Testis (tissue), 2 donors: ENCODE measurements at regions not wholly inside any gene's neighbourhood (a gene's known extent, or its start where the extent isn't known, plus 50 kb on each side); places are given as distances from the start of the nearest gene placed in this dataset.

Source experiments
- CTCF ChIP-seq, 3 experiments: fragments of 450-650 bp in 2 of 3; fragments of 200-600 bp in 1 of 3; sonication (generic) in 1 of 3; IDR thresholded peaks; one replicate each; pipeline ENCODE4 v1.5.1; 2016 to 2019; ENCODE audit warnings: antibody characterized with exemption in 3 of 3, mild to moderate bottlenecking in 2 of 3, moderate library complexity in 1 of 3
- POLR2A ChIP-seq: fragments of 450-650 bp; IDR thresholded peaks from one replicate; pipeline ENCODE4 v1.6.1; 2017; ENCODE audit warnings: antibody characterized with exemption, mild to moderate bottlenecking, moderate library complexity

DNA sequence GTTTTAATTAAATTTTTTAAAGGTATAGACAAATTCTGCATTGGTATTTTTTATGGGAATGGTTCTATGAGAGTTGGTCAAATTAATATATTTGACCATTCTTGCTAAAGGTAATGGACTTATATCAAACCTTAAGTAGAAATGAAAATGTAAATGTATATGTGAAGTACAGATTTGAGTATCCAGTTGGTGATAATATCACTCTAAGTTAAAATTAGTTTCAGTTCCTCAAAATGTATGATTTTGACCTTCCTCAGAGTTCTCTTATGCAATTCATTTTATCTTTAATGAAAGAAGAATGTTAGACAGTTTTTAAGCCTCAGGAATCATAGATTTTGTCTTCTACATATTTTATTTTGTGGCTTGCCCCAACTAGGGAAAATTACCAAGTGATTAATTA, 1291.5 kb upstream of the B3GALT2 start:
- no peak for TF ChIP-seq CTCF (IDR thresholded peaks at IDR 0.05)
- no peak for TF ChIP-seq POLR2A
